H9 (cell line): ENCODE measurements at regions not wholly inside any gene's neighbourhood (a gene's known extent, or its start where the extent isn't known, plus 50 kb on each side); places are given as distances from the start of the nearest gene placed in this dataset.

Experiments
- DNase-seq: peaks from one replicate; pipeline ENCODE4 v3.0.0-alpha.2; 2017
- H2AFZ ChIP-seq: one replicate; pipeline ENCODE4 v1.6.1; 2013; ENCODE audit warnings: mild to moderate bottlenecking, low read length, control low read depth, moderate library complexity
- H2AK5ac ChIP-seq: 2 replicates; pipeline ENCODE4 v1.6.1; 2013; ENCODE audit warnings: low read length, control low read depth, mixed read lengths; ENCODE audit not compliant: insufficient read length
- H2BK120ac ChIP-seq: one replicate; pipeline ENCODE4 v1.6.1; 2013; ENCODE audit warnings: low read depth, mild to moderate bottlenecking, low read length, control low read depth, inconsistent platforms; ENCODE audit not compliant: poor library complexity, severe bottlenecking
- H2BK12ac ChIP-seq: 2 replicates; pipeline ENCODE4 v1.6.1; 2013; ENCODE audit warnings: low read length, control low read depth, mixed read lengths, low read depth; ENCODE audit not compliant: insufficient read length
- H2BK15ac ChIP-seq: 2 replicates; pipeline ENCODE4 v1.6.1; 2013; ENCODE audit warnings: low read depth, low read length, control low read depth
- H2BK20ac ChIP-seq: one replicate; pipeline ENCODE4 v1.6.1; 2013; ENCODE audit warnings: low read depth, mild to moderate bottlenecking, low read length, control low read depth, inconsistent platforms; ENCODE audit not compliant: poor library complexity, severe bottlenecking
- H2BK5ac ChIP-seq: 2 replicates; pipeline ENCODE4 v1.6.1; 2013; ENCODE audit warnings: low read length, control low read depth, mixed read lengths; ENCODE audit not compliant: insufficient read length
- H3K14ac ChIP-seq: 2 replicates; pipeline ENCODE4 v1.6.1; 2013; ENCODE audit warnings: low read length, control low read depth; ENCODE audit not compliant: insufficient read depth
- H3K18ac ChIP-seq: 2 replicates; pipeline ENCODE4 v1.6.1; 2013; ENCODE audit warnings: low read depth, mild to moderate bottlenecking, mixed read lengths, low read length, control low read depth; ENCODE audit not compliant: insufficient read length
- H3K23ac ChIP-seq: 2 replicates; pipeline ENCODE4 v1.6.1; 2013; ENCODE audit warnings: low read length, control low read depth, mixed read lengths, low read depth; ENCODE audit not compliant: insufficient read length
- H3K23me2 ChIP-seq: 2 replicates; pipeline ENCODE4 v1.6.1; 2013; ENCODE audit warnings: low read depth, mild to moderate bottlenecking, mixed read lengths, low read length, control low read depth; ENCODE audit not compliant: insufficient read length, poor library complexity, severe bottlenecking
- H3K27ac ChIP-seq: 2 replicates; pipeline ENCODE4 v1.5.1; 2013; ENCODE audit warnings: low read length, control low read depth, mixed read lengths, low read depth; ENCODE audit not compliant: insufficient read length
- H3K27me3 ChIP-seq: 2 replicates; pipeline ENCODE4 v1.6.1; 2013; ENCODE audit warnings: low read length, control low read depth, inconsistent platforms; ENCODE audit not compliant: insufficient read depth
- H3K4ac ChIP-seq: 2 replicates; pipeline ENCODE4 v1.6.1; 2013; ENCODE audit warnings: low read depth, mild to moderate bottlenecking, control low read depth, inconsistent platforms, low read length, moderate library complexity
- H3K4me1 ChIP-seq: 2 replicates; pipeline ENCODE4 v1.6.1; 2013; ENCODE audit warnings: low read length, control low read depth, inconsistent platforms; ENCODE audit not compliant: insufficient read depth
- H3K4me2 ChIP-seq: 2 replicates; pipeline ENCODE4 v1.6.1; 2013; ENCODE audit warnings: low read length, control low read depth, mixed read lengths; ENCODE audit not compliant: insufficient read length, insufficient read depth
- H3K56ac ChIP-seq: 2 replicates; pipeline ENCODE4 v1.6.1; 2013; ENCODE audit warnings: low read depth, mild to moderate bottlenecking, mixed read lengths, low read length, control low read depth; ENCODE audit not compliant: insufficient read length
- H3K79me1 ChIP-seq: 2 replicates; pipeline ENCODE4 v1.6.1; 2013; ENCODE audit warnings: low read depth, mild to moderate bottlenecking, moderate library complexity, low read length, control low read depth, inconsistent platforms; ENCODE audit not compliant: insufficient read depth, poor library complexity, severe bottlenecking
- H3K79me2 ChIP-seq: 2 replicates; pipeline ENCODE4 v1.6.1; 2013; ENCODE audit warnings: low read length, control low read depth, inconsistent platforms; ENCODE audit not compliant: insufficient read depth
- H3K9ac ChIP-seq: 2 replicates; pipeline ENCODE4 v1.6.1; 2013; ENCODE audit warnings: low read length, control low read depth, mixed read lengths; ENCODE audit not compliant: insufficient read length; ENCODE audit errors: extremely low read depth
- H3K9me3 ChIP-seq: one replicate; pipeline ENCODE4 v1.6.1; 2013; ENCODE audit warnings: low read depth, low read length, inconsistent platforms; ENCODE audit not compliant: control insufficient read depth
- H3T11ph ChIP-seq: one replicate; pipeline ENCODE4 v1.6.1; 2013; ENCODE audit warnings: mild to moderate bottlenecking, low read length, control low read depth, inconsistent platforms
- H4K20me1 ChIP-seq: one replicate; pipeline ENCODE4 v1.6.1; 2013; ENCODE audit not compliant: control insufficient read depth, insufficient read length, insufficient read depth
- H4K5ac ChIP-seq: 2 replicates; pipeline ENCODE4 v1.6.1; 2013; ENCODE audit warnings: low read depth, mild to moderate bottlenecking, mixed read lengths, low read length, control low read depth; ENCODE audit not compliant: insufficient read length
- H4K8ac ChIP-seq: replicated peaks from 2 replicates; pipeline ENCODE4 v1.6.1; 2013; ENCODE audit warnings: low read length, control low read depth, mixed read lengths, low read depth; ENCODE audit not compliant: insufficient read length
- H4K91ac ChIP-seq: 2 replicates; pipeline ENCODE4 v1.6.1; 2013; ENCODE audit warnings: low read depth, mild to moderate bottlenecking, moderate library complexity, mixed read lengths, low read length, control low read depth; ENCODE audit not compliant: insufficient read length
- H3K27ac Mint-ChIP-seq, 3 experiments: 2 replicates in 2 of 3; 3 replicates in 1 of 3; pipeline ENCODE4 v1.8.0; 2020 to 2021; ENCODE audit warnings: mixed read lengths in 3 of 3, mild to moderate bottlenecking in 1 of 3, moderate library complexity in 1 of 3
- H3K27me3 Mint-ChIP-seq: 2 replicates; pipeline ENCODE4 v1.8.0; 2021; ENCODE audit warnings: low read depth, mild to moderate bottlenecking, moderate library complexity, mixed read lengths
- H3K36me3 Mint-ChIP-seq, 3 experiments: 2 replicates in 2 of 3; 3 replicates in 1 of 3; pipeline ENCODE4 v1.8.0; 2020 to 2021; ENCODE audit warnings: low read depth in 3 of 3, mixed read lengths in 3 of 3; ENCODE audit not compliant: insufficient read depth in 1 of 3
- H3K4me1 Mint-ChIP-seq, 2 experiments: 2 replicates each; pipeline ENCODE4 v1.8.0; 2020; ENCODE audit warnings: mixed read lengths in 2 of 2
- H3K4me3 Mint-ChIP-seq, 2 experiments: 2 replicates in 1 of 2; 3 replicates in 1 of 2; pipeline ENCODE4 v1.8.0; 2020 to 2021; ENCODE audit warnings: mild to moderate bottlenecking in 2 of 2, mixed read lengths in 2 of 2, moderate library complexity in 1 of 2
- H3K9me3 Mint-ChIP-seq, 2 experiments: 2 replicates in 1 of 2; 3 replicates in 1 of 2; pipeline ENCODE4 v1.8.0; 2020; ENCODE audit warnings: mild to moderate bottlenecking in 2 of 2, mixed read lengths in 2 of 2, moderate library complexity in 1 of 2
- CTCF ChIP-seq: fragments of 200-600 bp; sonication (generic); conservative IDR thresholded peaks from 3 replicates; pipeline ENCODE4 v1.8.0; 2021; ENCODE audit warnings: antibody characterized with exemption, mild to moderate bottlenecking
- WGBS: extraction: QIAGEN DNeasy Blood & Tissue Kit; methylation state at CpG from one replicate; pipeline ENCODE4 v1.1.7; 2013; ENCODE audit warnings: missing lambda C conversion rate, low lambda C conversion rate, mixed read lengths; ENCODE audit not compliant: insufficient read length; ENCODE audit errors: extremely low coverage; 5-methylcytosine and 5-hydroxymethylcytosine counted together

GRCh38 chr13:75071395-75071794, 410.6 kb downstream of the TBC1D4 start:
- Histone ChIP-seq H2BK5ac (no peak overlapping the region), H3K9me3 (no peaks in the 10 kb centered on the region), H4K20me1 (no peaks in the 10 kb centered on the region), H3T11ph (no peak overlapping the region), H2AK5ac (no peak overlapping the region), H3K4ac (no peak overlapping the region), H4K5ac (no peak overlapping the region), H3K27me3 (no peaks in the 10 kb centered on the region), H3K56ac (no peak overlapping the region), H3K27ac (no peak overlapping the region), H4K8ac (no peak overlapping the region), H2AFZ (no peak overlapping the region), H3K4me2 (no peak overlapping the region), H3K79me1 (no peaks in the 10 kb centered on the region), H4K91ac (no peak overlapping the region), H2BK120ac (no peak overlapping the region), H2BK15ac (no peak overlapping the region), H3K14ac (no peak overlapping the region), H3K9ac (no peak overlapping the region), H3K79me2 (no peaks in the 10 kb centered on the region), H2BK12ac (no peak overlapping the region), H3K23me2 (no peaks in the 10 kb centered on the region), H3K18ac (no peak overlapping the region), H3K4me1 (no peaks in the 10 kb centered on the region), H3K23ac (no peak overlapping the region), H2BK20ac (no peak overlapping the region)
- H3K4me1 Mint-ChIP-seq: no peaks in the 10 kb centered on the region
- no peak for TF ChIP-seq CTCF
- H3K36me3 Mint-ChIP-seq: no peaks in the 10 kb centered on the region
- no peaks in the 10 kb centered on the region for H3K9me3 Mint-ChIP-seq
- H3K27me3 Mint-ChIP-seq: no peaks in the 10 kb centered on the region
- no peak overlapping the region for H3K27ac Mint-ChIP-seq
- no CpG with 5 or more reads among the region's 2 CpGs for WGBS
- DNase-seq: no peak
- H3K4me3 Mint-ChIP-seq: no peak overlapping the region
